ENCODE measurements at regions not wholly inside any gene's neighbourhood (a gene's known extent, or its start where the extent isn't known, plus 50 kb on each side); places are given as distances from the start of the nearest gene placed in this dataset.

DNA sequence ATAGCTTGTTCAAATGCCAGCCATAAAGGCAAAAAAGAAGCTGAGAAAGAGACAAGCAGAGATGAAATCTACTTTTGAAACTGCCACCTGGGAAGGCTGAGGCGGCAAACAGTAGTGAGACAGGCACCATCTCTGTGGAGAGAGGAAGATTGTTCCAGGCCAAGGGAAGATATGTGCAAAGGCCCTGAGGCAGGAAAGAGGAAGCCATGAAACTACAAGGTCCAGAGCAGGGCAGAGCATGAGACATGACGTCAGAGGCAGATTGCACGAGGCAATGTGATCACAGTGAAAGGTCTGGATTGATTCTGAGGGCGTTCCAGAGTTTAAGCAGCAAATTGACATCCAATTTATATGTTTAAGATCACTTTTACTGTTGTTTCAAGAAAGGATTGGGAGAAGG is 226.1 kb downstream of the QDPR start:
- no peak for TF ChIP-seq POLR2AphosphoS5 (IDR thresholded peaks at IDR 0.05)
- TF ChIP-seq, protein P1, sequence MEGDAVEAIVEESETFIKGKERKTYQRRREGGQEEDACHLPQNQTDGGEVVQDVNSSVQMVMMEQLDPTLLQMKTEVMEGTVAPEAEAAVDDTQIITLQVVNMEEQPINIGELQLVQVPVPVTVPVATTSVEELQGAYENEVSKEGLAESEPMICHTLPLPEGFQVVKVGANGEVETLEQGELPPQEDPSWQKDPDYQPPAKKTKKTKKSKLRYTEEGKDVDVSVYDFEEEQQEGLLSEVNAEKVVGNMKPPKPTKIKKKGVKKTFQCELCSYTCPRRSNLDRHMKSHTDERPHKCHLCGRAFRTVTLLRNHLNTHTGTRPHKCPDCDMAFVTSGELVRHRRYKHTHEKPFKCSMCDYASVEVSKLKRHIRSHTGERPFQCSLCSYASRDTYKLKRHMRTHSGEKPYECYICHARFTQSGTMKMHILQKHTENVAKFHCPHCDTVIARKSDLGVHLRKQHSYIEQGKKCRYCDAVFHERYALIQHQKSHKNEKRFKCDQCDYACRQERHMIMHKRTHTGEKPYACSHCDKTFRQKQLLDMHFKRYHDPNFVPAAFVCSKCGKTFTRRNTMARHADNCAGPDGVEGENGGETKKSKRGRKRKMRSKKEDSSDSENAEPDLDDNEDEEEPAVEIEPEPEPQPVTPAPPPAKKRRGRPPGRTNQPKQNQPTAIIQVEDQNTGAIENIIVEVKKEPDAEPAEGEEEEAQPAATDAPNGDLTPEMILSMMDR (IDR thresholded peaks at IDR 0.05) = no peak
- no peak for TF ChIP-seq POLR2A (IDR thresholded peaks at IDR 0.05)

Measured in prostate gland (tissue), 2 donors.